GM18511 (cell line): ENCODE measurements at regions not wholly inside any gene's neighbourhood (a gene's known extent, or its start where the extent isn't known, plus 50 kb on each side); places are given as distances from the start of the nearest gene placed in this dataset.
"Not testable (repeated sequence)": the region's sequence is repeated elsewhere in the genome, so short reads cannot be mapped to it uniquely, and the experiment has no call there.

Experiments
- ATAC-seq: cut with Tn5 transposase; IDR thresholded peaks from one replicate; pipeline ENCODE4 v1.9.1; 2021; ENCODE audit warnings: mild to moderate bottlenecking, moderate library complexity; ENCODE audit not compliant: unreplicated experiment

GRCh38 chr9:61817127-61817705, 627.4 kb downstream of the SPATA31A7 start:
- not testable (repeated sequence) for ATAC-seq

DNA sequence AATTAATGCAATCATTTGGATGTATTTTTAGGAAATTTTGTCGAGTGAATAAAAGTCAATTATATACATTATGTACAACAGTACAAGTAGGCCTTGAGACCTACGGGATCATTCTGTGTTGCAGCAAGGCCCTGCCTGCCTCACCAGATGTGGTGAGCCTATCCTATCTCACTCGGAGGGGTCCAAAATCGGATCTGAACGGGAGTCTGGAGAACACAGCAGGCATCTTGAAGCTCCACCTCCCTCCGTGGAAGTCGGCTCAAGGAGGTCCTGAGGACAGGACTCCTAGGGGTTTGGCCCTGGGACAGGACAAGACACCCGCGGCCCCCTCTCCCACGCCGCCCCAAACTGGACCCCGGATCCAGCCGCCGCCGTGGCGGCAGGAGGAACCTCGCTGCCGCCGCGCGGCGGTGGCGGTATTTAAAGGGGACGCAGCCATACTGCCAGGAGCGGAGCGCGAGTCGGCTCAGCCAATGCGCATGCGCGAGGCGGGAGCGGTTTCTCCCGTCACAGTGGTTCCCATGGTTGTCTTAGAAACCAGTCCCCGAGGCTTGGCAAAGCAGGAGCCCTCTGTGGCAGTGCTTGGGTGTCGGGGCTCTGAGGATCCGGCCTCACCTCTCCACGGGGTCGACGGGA, 663.9 kb downstream of the SPATA31A7 start:
- peak; percentile 69 for ATAC-seq

GRCh38 chr9:61854260-61854640, 664.4 kb downstream of the SPATA31A7 start:
- not testable (repeated sequence) for ATAC-seq

GRCh38 chr9:61856283-61856682, 666.4 kb downstream of the SPATA31A7 start:
- peak; percentile 73 for ATAC-seq

DNA sequence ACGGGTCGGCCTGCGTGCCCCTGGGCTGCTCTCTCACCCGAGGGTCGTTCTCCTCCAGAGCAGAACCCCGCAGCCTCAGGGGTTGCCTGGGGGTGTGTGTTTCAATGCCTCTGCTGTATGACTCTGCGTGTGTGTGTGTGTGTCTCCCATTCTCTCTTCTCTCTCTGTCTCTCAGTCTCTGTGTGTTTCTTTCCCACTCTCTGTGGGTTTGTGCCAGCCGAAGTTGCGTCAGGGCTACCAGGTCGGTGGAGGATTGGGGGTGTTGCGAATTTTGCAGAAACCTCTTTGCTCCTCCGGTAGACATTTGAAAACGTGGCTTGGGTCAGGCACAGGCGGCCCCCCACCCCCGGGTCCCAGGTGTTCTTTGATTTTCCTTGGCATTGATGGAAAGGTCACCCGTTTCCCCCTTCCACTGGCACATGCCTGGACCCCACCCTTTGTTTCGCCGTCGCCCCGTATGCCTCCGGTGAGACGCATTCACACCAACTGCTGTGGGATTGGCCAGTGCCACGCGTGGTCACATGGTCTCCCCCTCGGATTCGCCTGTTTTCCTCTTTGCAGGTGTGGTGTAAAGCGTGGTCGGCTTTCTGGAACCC, 667.1 kb downstream of the SPATA31A7 start:
- ATAC-seq: not testable (repeated sequence)

- peak; percentile 83 for ATAC-seq
These were observed 668.0 kb downstream of the SPATA31A7 start for GRCh38 chr9:61857709-61858351.

GRCh38 chr9:61862431-61862971, 672.7 kb downstream of the SPATA31A7 start:
- ATAC-seq: not testable (repeated sequence)

DNA sequence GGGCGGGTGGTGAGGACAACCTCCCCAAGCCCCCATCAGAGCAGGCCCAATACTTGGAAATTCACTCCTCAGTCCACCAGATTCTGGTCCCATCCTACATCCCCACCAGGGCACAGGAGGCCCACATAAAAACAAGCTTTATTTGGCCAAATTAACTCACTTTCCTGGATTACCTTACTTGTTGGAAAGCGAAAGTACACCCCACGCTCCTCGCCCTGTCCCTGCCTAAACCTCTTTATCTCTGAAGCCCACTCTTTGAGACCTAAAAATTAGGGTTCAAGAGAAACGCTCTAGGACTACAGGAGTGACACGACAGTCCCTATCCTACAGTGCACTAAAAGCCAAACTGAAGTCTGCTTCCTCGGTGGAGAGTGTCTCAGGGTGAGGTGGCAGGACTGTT, 674.6 kb downstream of the SPATA31A7 start:
- not testable (repeated sequence) for ATAC-seq

DNA sequence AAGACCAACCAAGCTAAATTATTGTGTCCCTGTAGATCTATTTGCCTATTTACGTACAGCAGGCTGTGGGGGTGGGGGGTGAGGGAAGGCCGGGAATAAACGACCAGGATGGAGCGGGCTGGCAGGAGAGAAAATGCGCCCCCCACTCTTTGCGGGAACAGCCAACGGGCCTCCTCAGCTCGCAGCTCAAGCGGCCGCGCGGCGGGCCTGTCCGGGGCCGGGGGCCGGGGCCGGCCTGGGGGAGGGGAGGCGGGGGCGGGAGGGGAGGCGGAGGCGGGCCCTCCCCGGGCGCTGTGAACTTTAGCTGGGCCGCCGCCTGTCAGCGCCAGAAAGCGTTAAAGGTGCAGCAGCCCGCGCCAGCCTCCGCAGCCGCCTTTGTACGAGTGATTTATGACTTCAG, 679.1 kb downstream of the SPATA31A7 start:
- not testable (repeated sequence) for ATAC-seq

DNA sequence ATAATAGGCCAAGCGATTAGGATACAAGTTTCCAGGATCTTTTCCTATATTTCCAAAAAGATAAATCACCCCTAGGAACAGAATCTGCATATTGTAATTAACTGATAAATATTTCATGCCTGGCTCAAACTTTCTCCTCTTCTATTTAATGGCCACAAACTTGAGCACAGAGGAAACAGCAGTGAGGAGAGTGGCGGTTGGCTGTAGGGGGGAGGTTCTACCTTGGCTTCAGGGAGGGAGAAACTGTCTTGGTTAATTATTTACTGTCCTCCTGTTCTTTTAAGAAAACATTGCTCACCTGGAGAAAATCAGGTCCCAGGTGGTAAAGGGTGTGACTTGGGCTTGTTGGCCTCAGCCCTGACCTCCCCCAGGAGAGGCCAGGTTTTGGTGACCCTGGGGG, 682.5 kb downstream of the SPATA31A7 start:
- ATAC-seq: not testable (repeated sequence)
